ENCODE measurements at regions not wholly inside any gene's neighbourhood (a gene's known extent, or its start where the extent isn't known, plus 50 kb on each side); places are given as distances from the start of the nearest gene placed in this dataset.
A peak's percentile ranks its signal among the peaks of the same experiment; 100 is the strongest.

- ChIA-PET POLR2A (no interaction called here), CTCF (no interaction called here)
- no peaks in the 10 kb centered on the region for H3K9me3 ChIP-seq (ENCODE audit: low read length)
- DNase-seq = no peak
- Mint-ChIP-seq H3K4me1 (peaks cover 0 to 5% (median 0%) of the 10 kb centered on the region in 3 donors), H3K36me3 (no peaks in the 10 kb centered on the region), H3K27ac (no peak overlapping the region), H3K9me3 (no peaks in the 10 kb centered on the region), H3K4me3 (no peak overlapping the region), H3K27me3 (peaks cover 3% of the 10 kb centered on the region in 2 donors)
- no peaks in the 10 kb centered on the region for H3K27me3 ChIP-seq (ENCODE audit: insufficient read depth, low read length, poor library complexity, severe bottlenecking)
- H3K4me3 ChIP-seq (ENCODE audit: low read length) = no peak overlapping the region
- H3K4me1 ChIP-seq (ENCODE audit: insufficient read depth, low read length) = no peaks in the 10 kb centered on the region
- no peaks in the 10 kb centered on the region for H3K36me3 ChIP-seq (ENCODE audit: insufficient read depth, low read length)
- no peak overlapping the region for H3K27ac ChIP-seq (ENCODE audit: low read depth, low read length)
These were observed 163.2 kb upstream of the SHH start for GRCh38 chr7:155975490-155975889.

GRCh38 chr7:155974186-155974897 lies 162.1 kb upstream of the SHH start:
- Mint-ChIP-seq H3K9me3 (no peaks in the 10 kb centered on the region), H3K27ac (peak overlapping the region in 1 of 8 donors; percentile 3), H3K4me1 (peaks cover 0 to 5% (median 0%) of the 10 kb centered on the region in 3 donors), H3K4me3 (no peak overlapping the region), H3K27me3 (peaks cover 3% of the 10 kb centered on the region in 2 donors), H3K36me3 (no peaks in the 10 kb centered on the region)
- peak in 1 of 5 donors; percentile 30 for DNase-seq
- Histone ChIP-seq H3K9me3 (ENCODE audit: low read length) (no peaks in the 10 kb centered on the region), H3K4me1 (ENCODE audit: insufficient read depth, low read length) (no peaks in the 10 kb centered on the region), H3K4me3 (ENCODE audit: low read length) (no peak overlapping the region), H3K36me3 (ENCODE audit: insufficient read depth, low read length) (no peaks in the 10 kb centered on the region), H3K27ac (ENCODE audit: low read depth, low read length) (no peak overlapping the region), H3K27me3 (ENCODE audit: insufficient read depth, low read length, poor library complexity, severe bottlenecking) (no peaks in the 10 kb centered on the region)
- CTCF ChIA-PET = no interaction called here
- POLR2A ChIA-PET = no interaction called here

- POLR2A ChIA-PET = no interaction called here
- Histone ChIP-seq H3K27ac (ENCODE audit: low read depth, low read length) (no peak overlapping the region), H3K36me3 (ENCODE audit: insufficient read depth, low read length) (no peaks in the 10 kb centered on the region), H3K4me1 (ENCODE audit: insufficient read depth, low read length) (no peaks in the 10 kb centered on the region), H3K4me3 (ENCODE audit: low read length) (no peak overlapping the region), H3K27me3 (ENCODE audit: insufficient read depth, low read length, poor library complexity, severe bottlenecking) (no peaks in the 10 kb centered on the region), H3K9me3 (ENCODE audit: low read length) (no peaks in the 10 kb centered on the region)
- Mint-ChIP-seq H3K27ac (no peak overlapping the region), H3K9me3 (no peaks in the 10 kb centered on the region), H3K4me1 (peaks cover 0 to 5% (median 0%) of the 10 kb centered on the region in 3 donors), H3K36me3 (no peaks in the 10 kb centered on the region), H3K27me3 (peaks cover 3% of the 10 kb centered on the region in 2 donors), H3K4me3 (no peak overlapping the region)
- peak in 1 of 5 donors; percentile 19 for DNase-seq
- CTCF ChIA-PET = no interaction called here
These were observed 161.3 kb upstream of the SHH start for GRCh38 chr7:155973451-155973997.

- peaks cover 0 to 5% (median 0%) of the 10 kb centered on the region in 3 donors for H3K4me1 Mint-ChIP-seq
- peaks cover 3% of the 10 kb centered on the region in 2 donors for H3K27me3 Mint-ChIP-seq
- DNase-seq = peak in 1 of 5 donors; percentile 42
- H3K27ac ChIP-seq (ENCODE audit: low read depth, low read length) = no peak overlapping the region
- H3K36me3 ChIP-seq (ENCODE audit: insufficient read depth, low read length) = no peaks in the 10 kb centered on the region
- H3K27ac Mint-ChIP-seq = no peak overlapping the region
- no peaks in the 10 kb centered on the region for H3K36me3 Mint-ChIP-seq
- H3K4me3 Mint-ChIP-seq = no peak overlapping the region
- no peaks in the 10 kb centered on the region for H3K4me1 ChIP-seq (ENCODE audit: insufficient read depth, low read length)
- no peak overlapping the region for H3K4me3 ChIP-seq (ENCODE audit: low read length)
- H3K27me3 ChIP-seq (ENCODE audit: insufficient read depth, low read length, poor library complexity, severe bottlenecking) = no peaks in the 10 kb centered on the region
- ChIA-PET POLR2A (no interaction called here), CTCF (no interaction called here)
- H3K9me3 Mint-ChIP-seq = peaks cover 0 to 4% (median 0%) of the 10 kb centered on the region in 5 donors
- no peaks in the 10 kb centered on the region for H3K9me3 ChIP-seq (ENCODE audit: low read length)
These were observed 160.6 kb upstream of the SHH start for GRCh38 chr7:155972651-155973390.

GRCh38 chr7:155972247-155972646 lies 160.0 kb upstream of the SHH start:
- Histone ChIP-seq H3K4me3 (ENCODE audit: low read length) (no peak overlapping the region), H3K36me3 (ENCODE audit: insufficient read depth, low read length) (no peaks in the 10 kb centered on the region), H3K4me1 (ENCODE audit: insufficient read depth, low read length) (no peaks in the 10 kb centered on the region), H3K27ac (ENCODE audit: low read depth, low read length) (no peak overlapping the region), H3K9me3 (ENCODE audit: low read length) (no peaks in the 10 kb centered on the region), H3K27me3 (ENCODE audit: insufficient read depth, low read length, poor library complexity, severe bottlenecking) (no peaks in the 10 kb centered on the region)
- Mint-ChIP-seq H3K36me3 (no peaks in the 10 kb centered on the region), H3K4me1 (peaks cover 0 to 5% (median 0%) of the 10 kb centered on the region in 3 donors), H3K27me3 (peaks cover 3% of the 10 kb centered on the region in 2 donors), H3K27ac (no peak overlapping the region), H3K9me3 (peaks cover 0 to 4% (median 0%) of the 10 kb centered on the region in 5 donors), H3K4me3 (no peak overlapping the region)
- DNase-seq = no peak
- CTCF ChIA-PET = no interaction called here
- POLR2A ChIA-PET = no interaction called here

- Histone ChIP-seq H3K36me3 (ENCODE audit: insufficient read depth, low read length) (no peaks in the 10 kb centered on the region), H3K27ac (ENCODE audit: low read depth, low read length) (no peak overlapping the region), H3K27me3 (ENCODE audit: insufficient read depth, low read length, poor library complexity, severe bottlenecking) (no peaks in the 10 kb centered on the region), H3K9me3 (ENCODE audit: low read length) (no peaks in the 10 kb centered on the region), H3K4me1 (ENCODE audit: insufficient read depth, low read length) (no peaks in the 10 kb centered on the region), H3K4me3 (ENCODE audit: low read length) (no peak overlapping the region)
- H3K9me3 Mint-ChIP-seq = peaks cover 0 to 4% (median 0%) of the 10 kb centered on the region in 5 donors
- no peak overlapping the region for H3K27ac Mint-ChIP-seq
- H3K4me1 Mint-ChIP-seq = peaks cover 0 to 5% (median 0%) of the 10 kb centered on the region in 3 donors
- ChIA-PET POLR2A (no interaction called here), CTCF (interaction anchor here (1.4 kb wide), 1 partner anchor 10 kb away, joined by 4 read pairs; no protein-coding TSS in a partner anchor)
- H3K27me3 Mint-ChIP-seq = peaks cover 3% of the 10 kb centered on the region in 2 donors
- no peak for DNase-seq
- no peak overlapping the region for H3K4me3 Mint-ChIP-seq
- no peaks in the 10 kb centered on the region for H3K36me3 Mint-ChIP-seq
These were observed 159.0 kb upstream of the SHH start for GRCh38 chr7:155971180-155971770.

GRCh38 chr7:155969192-155969929 lies 157.1 kb upstream of the SHH start:
- Histone ChIP-seq H3K36me3 (ENCODE audit: insufficient read depth, low read length) (no peaks in the 10 kb centered on the region), H3K4me3 (ENCODE audit: low read length) (no peak overlapping the region), H3K9me3 (ENCODE audit: low read length) (no peaks in the 10 kb centered on the region), H3K4me1 (ENCODE audit: insufficient read depth, low read length) (no peaks in the 10 kb centered on the region), H3K27ac (ENCODE audit: low read depth, low read length) (no peak overlapping the region), H3K27me3 (ENCODE audit: insufficient read depth, low read length, poor library complexity, severe bottlenecking) (no peaks in the 10 kb centered on the region)
- Mint-ChIP-seq H3K9me3 (peaks cover 0 to 4% (median 0%) of the 10 kb centered on the region in 5 donors), H3K27me3 (peaks cover 3 to 8% of the 10 kb centered on the region in 2 donors), H3K27ac (no peak overlapping the region), H3K36me3 (no peaks in the 10 kb centered on the region), H3K4me3 (no peak overlapping the region), H3K4me1 (no peaks in the 10 kb centered on the region)
- DNase-seq = no peak
- ChIA-PET CTCF (interaction anchor here (1.4 kb wide), 1 partner anchor 8 kb away, joined by 4 read pairs; no protein-coding TSS in a partner anchor), POLR2A (no interaction called here)

Data from CD8-positive, alpha-beta memory T cell (primary cell).